Suprapubic skin (tissue), 4 donors: ENCODE measurements at regions not wholly inside any gene's neighbourhood (a gene's known extent, or its start where the extent isn't known, plus 50 kb on each side); places are given as distances from the start of the nearest gene placed in this dataset.
"Not testable (repeated sequence)": the region's sequence is repeated elsewhere in the genome, so short reads cannot be mapped to it uniquely, and the experiment has no call there.

Experiments used
- DNase-seq, 2 donors: peaks; one replicate each; pipeline ENCODE4 v3.0.0-alpha.2; 2019; ENCODE audit warnings: low spot score in 2 of 2
- H3K27ac ChIP-seq: fragments of 200-600 bp; sonication (generic); one replicate; pipeline ENCODE4 v1.5.1; 2019
- H3K27me3 ChIP-seq: fragments of 200-600 bp; sonication (generic); one replicate; pipeline ENCODE4 v1.5.1; 2019
- H3K36me3 ChIP-seq: fragments of 200-600 bp; sonication (generic); one replicate; pipeline ENCODE4 v1.5.1; 2019
- H3K4me1 ChIP-seq: fragments of 200-600 bp; sonication (generic); one replicate; pipeline ENCODE4 v1.5.1; 2019
- H3K4me3 ChIP-seq: fragments of 200-600 bp; sonication (generic); one replicate; pipeline ENCODE4 v1.5.1; 2019; ENCODE audit warnings: mild to moderate bottlenecking
- H3K9me3 ChIP-seq: fragments of 200-600 bp; sonication (generic); one replicate; pipeline ENCODE4 v1.5.1; 2019
- CTCF ChIP-seq, 2 donors: fragments of 200-600 bp in 1 of 2; fragments of 450-650 bp in 1 of 2; sonication (generic) in 1 of 2; IDR thresholded peaks; one replicate each; pipeline ENCODE4 v1.5.1; 2016 to 2019; ENCODE audit warnings: antibody characterized with exemption in 2 of 2, mild to moderate bottlenecking in 1 of 2, moderate library complexity in 1 of 2
- EP300 ChIP-seq: sonication (generic); formaldehyde crosslinking; IDR thresholded peaks from one replicate; pipeline ENCODE4 v1.6.1; 2017; ENCODE audit warnings: antibody characterized with exemption
- POLR2A ChIP-seq, 2 donors: fragments of 450-650 bp; IDR thresholded peaks; one replicate each; pipeline ENCODE4 v1.6.1; 2017; ENCODE audit warnings: antibody characterized with exemption in 2 of 2, mild to moderate bottlenecking in 2 of 2, moderate library complexity in 2 of 2
- POLR2AphosphoS5 ChIP-seq, 3 donors: sonication (generic); formaldehyde crosslinking; IDR thresholded peaks; one replicate each; pipeline ENCODE4 v1.6.1; 2017; ENCODE audit warnings: antibody characterized with exemption in 3 of 3
- WGBS: methylation state at CpG from one replicate; pipeline ENCODE4 v1.1.5; 2018; 5-methylcytosine and 5-hydroxymethylcytosine counted together

- no peak overlapping the region for H3K27ac ChIP-seq
- H3K4me1 ChIP-seq: no peaks in the 10 kb centered on the region
- peaks cover 6% of the 10 kb centered on the region for H3K27me3 ChIP-seq
- peaks cover 7% of the 10 kb centered on the region for H3K9me3 ChIP-seq
- no peak overlapping the region for H3K4me3 ChIP-seq
- no peak for DNase-seq
- no peaks in the 10 kb centered on the region for H3K36me3 ChIP-seq
- TF ChIP-seq CTCF (IDR thresholded peaks at IDR 0.05) (no peak), POLR2A (IDR thresholded peaks at IDR 0.05) (no peak), POLR2AphosphoS5 (IDR thresholded peaks at IDR 0.05) (no peak), EP300 (no peak)
- 96% methylated on average over 2 of the region's 2 CpGs for WGBS
Observed at GRCh38 chr20:61096463-61096862, 155.6 kb upstream of the CDH4 start.

- Histone ChIP-seq H3K36me3 (no peaks in the 10 kb centered on the region), H3K27ac (no peak overlapping the region), H3K4me1 (no peaks in the 10 kb centered on the region), H3K27me3 (peaks cover 6% of the 10 kb centered on the region), H3K9me3 (no peaks in the 10 kb centered on the region), H3K4me3 (no peak overlapping the region)
- TF ChIP-seq EP300 (no peak), POLR2AphosphoS5 (IDR thresholded peaks at IDR 0.05) (no peak), POLR2A (IDR thresholded peaks at IDR 0.05) (no peak), CTCF (IDR thresholded peaks at IDR 0.05) (no peak)
- no peak for DNase-seq
- WGBS: 36% methylated on average over 12 of the region's 12 CpGs
Observed at GRCh38 chr20:61099806-61100205, 152.3 kb upstream of the CDH4 start.

GRCh38 chr20:61100489-61100888 lies 151.6 kb upstream of the CDH4 start:
- TF ChIP-seq POLR2AphosphoS5 (IDR thresholded peaks at IDR 0.05) (no peak), POLR2A (IDR thresholded peaks at IDR 0.05) (no peak), EP300 (no peak)
- no peak for DNase-seq
- H3K36me3 ChIP-seq: no peaks in the 10 kb centered on the region
- no peaks in the 10 kb centered on the region for H3K9me3 ChIP-seq
- no CpG with 5 or more reads among the region's 7 CpGs for WGBS
- H3K4me3 ChIP-seq: no peak overlapping the region
- H3K27ac ChIP-seq: no peak overlapping the region
- peaks cover 10% of the 10 kb centered on the region for H3K27me3 ChIP-seq
- no peaks in the 10 kb centered on the region for H3K4me1 ChIP-seq

- H3K9me3 ChIP-seq, H3K27me3 ChIP-seq, H3K36me3 ChIP-seq, DNase-seq, H3K4me1 ChIP-seq, H3K4me3 ChIP-seq, H3K27ac ChIP-seq: not testable (repeated sequence)
- WGBS: 100% methylated on average over 1 of the region's 8 CpGs
Observed at GRCh38 chr20:61101321-61101720, 150.7 kb upstream of the CDH4 start.

- 80% methylated on average over 5 of the region's 5 CpGs for WGBS
Observed at GRCh38 chr20:61104232-61104631, 147.8 kb upstream of the CDH4 start.

GRCh38 chr20:61105395-61105794 lies 146.7 kb upstream of the CDH4 start:
- TF ChIP-seq EP300 (no peak), CTCF (IDR thresholded peaks at IDR 0.05) (no peak), POLR2AphosphoS5 (IDR thresholded peaks at IDR 0.05) (no peak), POLR2A (IDR thresholded peaks at IDR 0.05) (no peak)
- Histone ChIP-seq H3K36me3 (no peaks in the 10 kb centered on the region), H3K27ac (no peak overlapping the region), H3K4me1 (no peaks in the 10 kb centered on the region), H3K4me3 (no peak overlapping the region), H3K9me3 (no peaks in the 10 kb centered on the region), H3K27me3 (peaks cover 4% of the 10 kb centered on the region)
- 57% methylated on average over 4 of the region's 4 CpGs for WGBS
- no peak for DNase-seq

More at GRCh38 chr20:61104232-61104631, 147.8 kb upstream of the CDH4 start:
- Histone ChIP-seq H3K27ac (no peak overlapping the region), H3K36me3 (no peaks in the 10 kb centered on the region), H3K4me3 (no peak overlapping the region), H3K4me1 (no peaks in the 10 kb centered on the region), H3K9me3 (no peaks in the 10 kb centered on the region), H3K27me3 (peaks cover 7% of the 10 kb centered on the region)
- no peak for DNase-seq
- TF ChIP-seq CTCF (IDR thresholded peaks at IDR 0.05) (no peak), POLR2A (IDR thresholded peaks at IDR 0.05) (no peak)
